Fibroblast of lung (primary cell): ENCODE measurements at regions not wholly inside any gene's neighbourhood (a gene's known extent, or its start where the extent isn't known, plus 50 kb on each side); places are given as distances from the start of the nearest gene placed in this dataset.

ENCODE experiments used
- CTCF ChIP-seq, 2 donors: IDR thresholded peaks in 1 of 2; conservative IDR thresholded peaks in 1 of 2; 1 replicate in 1 of 2; 2 replicates in 1 of 2; pipeline ENCODE4 v1.5.1; 2011 to 2012; ENCODE audit warnings: low read length in 2 of 2, control low read depth in 1 of 2, inconsistent platforms in 1 of 2, low read depth in 1 of 2, mild to moderate bottlenecking in 1 of 2
- EZH2 ChIP-seq: IDR thresholded peaks from 2 replicates; pipeline ENCODE4 v1.5.1; 2012; ENCODE audit warnings: low read length, control low read depth, mild to moderate bottlenecking; ENCODE audit errors: missing control alignments

GRCh38 chr6:151701911-151702562, 105.4 kb upstream of the ESR1 start:
- TF ChIP-seq CTCF (conservative IDR thresholded peaks at IDR 0.05 in 1 of 2, IDR thresholded peaks at IDR 0.05 in 1 of 2; ENCODE audit: low read depth in 1 of 2, low read length in 2 of 2) (no peak), EZH2 (no peak)
